Fibroblast of pulmonary artery (primary cell): ENCODE measurements at regions not wholly inside any gene's neighbourhood (a gene's known extent, or its start where the extent isn't known, plus 50 kb on each side); places are given as distances from the start of the nearest gene placed in this dataset.

Experiments
- DNase-seq: peaks from one replicate; pipeline ENCODE4 v3.0.0-alpha.2; 2010; ENCODE audit warnings: low read depth
- H3K4me3 ChIP-seq: replicated peaks from 2 replicates; pipeline ENCODE4 v1.5.1; 2011; ENCODE audit warnings: low read depth, mild to moderate bottlenecking, control low read depth, low read length, moderate library complexity
- TF ChIP-seq, protein P1 (sequence below): IDR thresholded peaks from 2 replicates; pipeline ENCODE4 v1.5.1; 2011; ENCODE audit warnings: mild to moderate bottlenecking, control low read depth, low read length, inconsistent platforms; ENCODE audit errors: missing control alignments

GRCh38 chr9:14511452-14511851 lies 181.8 kb downstream of the ZDHHC21 start:
- DNase-seq: peak; percentile 1
- H3K4me3 ChIP-seq: no peak overlapping the region
- TF ChIP-seq, protein P1, sequence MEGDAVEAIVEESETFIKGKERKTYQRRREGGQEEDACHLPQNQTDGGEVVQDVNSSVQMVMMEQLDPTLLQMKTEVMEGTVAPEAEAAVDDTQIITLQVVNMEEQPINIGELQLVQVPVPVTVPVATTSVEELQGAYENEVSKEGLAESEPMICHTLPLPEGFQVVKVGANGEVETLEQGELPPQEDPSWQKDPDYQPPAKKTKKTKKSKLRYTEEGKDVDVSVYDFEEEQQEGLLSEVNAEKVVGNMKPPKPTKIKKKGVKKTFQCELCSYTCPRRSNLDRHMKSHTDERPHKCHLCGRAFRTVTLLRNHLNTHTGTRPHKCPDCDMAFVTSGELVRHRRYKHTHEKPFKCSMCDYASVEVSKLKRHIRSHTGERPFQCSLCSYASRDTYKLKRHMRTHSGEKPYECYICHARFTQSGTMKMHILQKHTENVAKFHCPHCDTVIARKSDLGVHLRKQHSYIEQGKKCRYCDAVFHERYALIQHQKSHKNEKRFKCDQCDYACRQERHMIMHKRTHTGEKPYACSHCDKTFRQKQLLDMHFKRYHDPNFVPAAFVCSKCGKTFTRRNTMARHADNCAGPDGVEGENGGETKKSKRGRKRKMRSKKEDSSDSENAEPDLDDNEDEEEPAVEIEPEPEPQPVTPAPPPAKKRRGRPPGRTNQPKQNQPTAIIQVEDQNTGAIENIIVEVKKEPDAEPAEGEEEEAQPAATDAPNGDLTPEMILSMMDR: no peak

- TF ChIP-seq, protein P1: no peak
- H3K4me3 ChIP-seq: no peak overlapping the region
- DNase-seq: no peak
Observed at GRCh38 chr9:14508884-14509283, 184.3 kb downstream of the ZDHHC21 start.

- no peak for DNase-seq
- H3K4me3 ChIP-seq: no peak overlapping the region
- TF ChIP-seq, protein P1: no peak
Observed at GRCh38 chr9:14501366-14501765, 187.4 kb upstream of the NFIB start.

GRCh38 chr9:14500705-14501104 lies 186.8 kb upstream of the NFIB start:
- TF ChIP-seq, protein P1: no peak
- DNase-seq: no peak
- H3K4me3 ChIP-seq: no peak overlapping the region

GRCh38 chr9:14499976-14500375 lies 186.0 kb upstream of the NFIB start:
- no peak overlapping the region for H3K4me3 ChIP-seq
- no peak for DNase-seq
- TF ChIP-seq, protein P1: no peak

DNA sequence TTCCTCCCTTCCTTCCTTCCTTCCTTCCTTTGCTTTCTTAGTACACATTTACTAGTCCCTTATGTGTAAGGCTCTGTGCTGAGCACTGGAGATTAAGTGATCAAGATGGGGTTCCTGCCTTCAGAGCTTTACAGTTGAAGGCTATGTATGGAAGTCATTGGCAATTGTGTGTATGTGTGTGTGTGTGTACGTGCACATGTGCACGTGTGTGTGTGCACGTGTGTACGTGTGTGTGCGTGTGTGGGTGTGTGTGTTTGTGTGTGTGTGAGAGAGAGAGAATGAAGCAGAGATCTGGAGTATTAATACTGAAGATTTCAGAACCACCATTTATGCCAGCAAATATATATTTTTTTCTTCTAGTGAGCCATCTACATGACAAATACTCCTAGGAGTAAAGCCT lies 184.9 kb upstream of the NFIB start:
- TF ChIP-seq, protein P1: no peak
- DNase-seq: no peak
- no peak overlapping the region for H3K4me3 ChIP-seq

GRCh38 chr9:14497476-14497875 lies 183.5 kb upstream of the NFIB start:
- TF ChIP-seq, protein P1: no peak
- H3K4me3 ChIP-seq: no peak overlapping the region
- no peak for DNase-seq
